Stimulated activated CD4-positive, alpha-beta T cell treated with anti-CD3 and anti-CD28 coated beads, Interleukin-4, amount 100 ng/mL, for 4 hours (primary cell): ENCODE measurements at regions not wholly inside any gene's neighbourhood (a gene's known extent, or its start where the extent isn't known, plus 50 kb on each side); places are given as distances from the start of the nearest gene placed in this dataset.
"Not testable (repeated sequence)": the region's sequence is repeated elsewhere in the genome, so short reads cannot be mapped to it uniquely, and the experiment has no call there.

Source experiments
- DNase-seq, 2 experiments: peaks; one replicate each; pipeline ENCODE4 v3.0.0-alpha.2; 2020

DNA sequence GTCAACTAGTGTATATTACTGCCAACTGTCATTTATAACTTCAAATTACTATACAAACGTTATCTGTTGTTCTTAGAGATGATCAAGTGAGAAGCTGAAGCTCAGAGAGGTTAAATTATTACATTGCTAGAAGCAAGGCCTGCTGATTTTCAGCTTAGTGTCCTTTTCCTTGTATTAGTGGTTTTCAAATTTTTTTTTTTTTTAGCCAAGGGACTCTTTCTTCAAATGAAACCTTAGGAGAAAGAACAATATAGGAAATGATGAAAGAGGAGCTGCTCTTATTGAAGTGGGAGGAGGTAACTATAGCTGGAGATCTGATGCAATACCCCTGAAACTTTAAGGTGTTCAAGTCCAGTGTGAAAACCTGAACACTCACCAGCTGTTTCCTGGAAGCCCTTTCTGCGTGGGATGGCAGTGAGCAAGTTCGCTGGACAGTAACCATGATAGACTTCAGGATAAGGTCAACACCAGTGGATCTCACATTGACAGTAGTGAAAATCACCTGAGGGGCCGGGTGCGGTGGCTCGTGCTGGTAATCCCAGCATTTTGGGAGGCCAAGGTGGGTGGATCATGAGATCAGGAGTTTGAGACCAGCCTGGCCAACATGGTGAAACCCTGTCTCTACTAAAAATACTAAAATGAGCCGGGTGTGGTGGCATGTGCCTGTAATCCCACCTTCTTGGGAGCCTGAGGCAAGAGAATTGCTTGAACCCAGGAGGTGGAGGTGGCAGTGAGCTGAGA is 376.2 kb downstream of the EDEM1 start:
- no peak for DNase-seq

DNA sequence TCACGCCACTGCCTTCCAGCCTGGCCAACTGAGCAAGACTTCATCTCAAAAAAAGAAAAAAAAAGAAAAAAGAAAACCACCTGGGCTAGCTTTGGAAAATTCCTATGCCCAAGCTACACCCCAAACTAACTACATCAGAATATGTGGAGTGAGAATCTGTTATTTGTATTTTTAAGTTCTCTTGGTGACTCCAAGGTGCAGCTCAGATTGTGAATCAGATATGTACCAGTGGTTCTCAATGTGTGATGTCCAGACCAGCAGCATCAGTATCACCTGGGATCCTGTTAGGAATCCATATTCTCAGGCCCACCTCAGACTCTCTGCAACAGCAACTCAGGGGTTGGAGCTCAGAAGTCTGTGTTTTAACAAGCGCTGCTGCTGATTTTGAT is 376.8 kb downstream of the EDEM1 start:
- no peak for DNase-seq

DNA sequence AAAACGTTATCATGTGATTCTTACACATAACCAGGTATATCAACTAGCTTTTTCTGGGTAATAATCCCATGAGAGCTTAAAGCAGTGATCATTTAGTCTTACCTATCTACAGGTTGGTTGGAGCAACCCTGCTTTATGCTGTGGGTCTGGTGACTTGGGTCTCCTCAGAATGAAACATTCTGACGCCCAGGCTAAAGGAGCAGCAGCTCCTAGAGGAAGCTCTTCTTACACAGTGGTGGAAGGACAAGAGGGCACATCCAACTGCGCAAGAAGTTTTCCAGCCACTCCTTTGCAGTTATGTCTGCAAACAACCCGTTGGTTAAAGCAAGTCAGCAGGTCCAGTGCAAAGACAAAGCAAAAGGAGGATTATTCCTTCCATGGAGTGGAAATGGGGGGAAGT is 377.5 kb downstream of the EDEM1 start:
- DNase-seq = no peak

DNA sequence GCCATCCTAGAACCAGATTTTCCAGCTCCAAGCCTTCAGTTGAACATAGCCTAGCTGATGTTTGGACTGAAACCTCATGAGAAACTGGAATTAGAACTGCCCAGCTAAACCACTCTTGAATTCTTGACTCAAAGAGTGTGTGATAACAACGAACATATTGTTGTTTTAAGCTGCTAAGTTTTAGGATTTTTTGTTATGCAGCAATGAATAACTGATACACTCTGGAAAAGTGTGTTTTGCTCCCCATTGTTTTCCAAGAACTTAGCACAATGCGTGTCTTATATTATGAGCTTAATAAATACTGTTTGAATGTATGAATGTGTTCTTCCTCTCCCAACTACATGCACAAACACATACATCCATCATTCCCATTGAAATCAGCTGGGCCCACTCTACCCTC is 379.6 kb downstream of the EDEM1 start:
- no peak for DNase-seq

DNA sequence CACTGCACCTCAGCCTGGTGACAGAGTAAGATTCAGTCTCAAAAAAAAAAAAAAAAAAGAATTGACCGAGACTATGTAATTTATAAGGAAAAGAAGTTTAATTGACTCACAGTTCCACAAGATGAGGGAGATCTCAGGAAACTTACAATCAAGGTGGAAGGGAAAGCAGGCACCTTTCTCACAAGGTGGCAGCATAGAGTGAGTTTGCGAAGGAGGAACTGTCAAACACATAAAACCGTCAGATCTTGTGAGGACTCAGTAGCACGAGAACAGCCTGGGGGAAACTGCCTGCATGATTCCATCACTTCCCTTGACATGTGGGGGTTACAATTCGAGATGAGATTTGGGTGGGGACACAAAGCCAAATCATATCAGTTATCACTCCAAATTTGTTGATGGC is 380.9 kb downstream of the EDEM1 start:
- no peak for DNase-seq

DNA sequence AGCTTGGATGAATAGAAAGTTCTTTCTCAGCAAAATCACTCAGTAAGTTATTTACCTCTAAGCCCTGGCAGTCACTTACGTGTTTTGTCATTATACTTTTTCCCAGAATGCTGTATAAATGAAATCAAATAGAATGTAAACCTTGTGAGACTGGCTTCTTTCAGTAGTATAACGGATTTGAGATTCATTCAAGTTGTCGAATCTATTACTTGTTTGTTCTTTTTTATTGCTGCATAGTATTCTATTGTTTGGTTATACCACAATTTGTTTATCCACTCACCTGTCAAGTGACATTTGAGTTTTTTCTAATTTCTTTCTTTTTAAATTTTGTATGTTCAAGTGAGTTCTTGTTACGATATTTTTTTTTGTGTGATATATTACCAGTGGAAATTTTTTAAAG is 381.6 kb downstream of the EDEM1 start:
- DNase-seq = no peak

DNA sequence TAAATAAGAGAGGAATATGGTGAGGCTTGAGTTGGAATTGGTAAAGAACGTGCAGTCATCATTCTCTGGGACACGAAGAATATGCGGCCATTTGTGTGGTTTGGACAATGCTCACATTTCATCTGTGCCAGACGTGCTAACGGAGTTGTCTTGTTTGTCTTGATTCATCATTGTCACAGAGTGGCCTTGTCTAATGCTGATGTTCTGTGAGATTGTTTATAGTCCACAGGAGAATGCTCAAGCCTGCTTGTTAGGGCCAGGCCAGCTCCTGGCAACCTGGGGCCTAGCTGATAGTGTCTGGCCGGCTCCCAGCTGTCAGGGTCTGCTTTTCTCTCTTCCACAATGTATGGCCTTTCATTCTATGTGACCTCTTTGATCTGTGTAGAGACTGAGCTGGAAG is 384.7 kb downstream of the EDEM1 start:
- no peak for DNase-seq

DNA sequence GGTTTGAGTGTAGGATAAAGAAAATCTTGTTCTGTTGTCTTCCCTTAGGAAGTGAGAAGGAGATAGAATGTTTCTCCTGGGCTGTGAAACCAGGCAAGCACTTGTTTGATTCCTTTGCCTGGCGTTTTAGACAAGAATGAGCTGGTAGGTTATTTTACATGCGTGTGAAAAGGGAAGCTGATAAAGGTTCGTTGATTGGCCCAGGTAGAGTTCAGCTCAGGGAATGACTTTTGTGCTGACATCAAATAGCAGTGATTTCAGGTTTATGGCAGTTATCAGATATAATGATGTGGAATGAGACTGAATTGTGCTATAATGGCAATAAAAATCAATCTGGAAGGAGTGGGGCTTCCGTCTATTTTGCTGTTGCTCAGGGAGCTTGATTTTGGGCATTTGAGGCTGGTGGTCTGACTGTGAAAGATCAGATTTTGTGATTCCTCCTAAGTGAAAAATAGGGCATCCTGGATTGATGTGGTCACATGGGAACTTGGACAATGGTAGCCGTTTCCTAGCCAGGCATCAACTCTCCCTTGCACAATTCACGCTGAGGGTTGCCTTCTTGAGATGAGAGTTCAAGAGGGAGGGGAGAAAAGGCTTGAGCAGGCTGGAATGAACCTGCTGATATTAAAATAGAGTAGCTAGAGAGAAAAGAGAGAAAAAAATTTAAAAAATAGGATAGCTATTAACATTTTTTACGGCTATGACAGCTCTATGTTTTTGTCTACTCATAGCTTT is 388.9 kb downstream of the EDEM1 start:
- no peak for DNase-seq

DNA sequence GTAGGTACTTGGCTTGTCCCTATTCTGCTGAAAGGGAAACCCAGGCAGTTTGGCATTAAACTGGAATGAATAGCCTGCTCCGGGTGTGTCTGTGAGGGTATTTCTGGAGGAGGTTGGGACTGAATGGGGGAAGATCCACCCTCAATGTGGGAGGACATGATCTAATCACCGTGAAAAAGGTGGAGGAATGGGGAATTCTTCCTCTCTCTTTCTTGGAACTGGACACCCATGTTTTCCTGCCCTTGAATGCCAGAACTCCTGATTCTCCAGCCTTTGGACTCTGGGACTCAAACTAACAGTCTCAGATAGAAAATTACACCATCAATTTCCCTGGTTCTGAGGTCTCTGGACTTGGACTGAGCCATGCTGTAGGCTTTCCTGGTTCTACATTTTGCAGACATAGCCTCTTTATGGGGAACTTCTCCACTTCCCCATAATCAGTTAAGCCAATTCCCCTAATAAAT is 391.7 kb downstream of the EDEM1 start:
- DNase-seq = no peak

DNA sequence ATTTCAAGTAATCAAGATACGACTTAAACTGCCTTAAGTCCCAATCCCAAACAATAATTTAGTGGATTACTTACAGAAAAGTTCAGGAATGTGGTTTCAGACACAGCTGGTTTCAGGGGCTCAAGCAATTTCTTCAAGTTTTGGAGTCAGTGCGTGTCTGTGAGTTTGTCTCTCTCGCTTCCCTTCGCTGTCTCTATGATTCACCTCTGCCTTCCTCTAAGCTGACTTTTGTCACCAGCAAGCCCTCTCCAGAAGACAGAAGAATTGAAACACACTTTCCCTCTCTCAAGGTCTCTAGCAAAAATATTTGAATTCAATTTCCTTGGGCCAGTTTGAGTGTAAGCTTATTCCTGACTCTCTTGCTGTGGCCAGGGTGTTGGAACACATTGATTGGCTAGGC is 392.4 kb downstream of the EDEM1 start:
- no peak for DNase-seq

DNA sequence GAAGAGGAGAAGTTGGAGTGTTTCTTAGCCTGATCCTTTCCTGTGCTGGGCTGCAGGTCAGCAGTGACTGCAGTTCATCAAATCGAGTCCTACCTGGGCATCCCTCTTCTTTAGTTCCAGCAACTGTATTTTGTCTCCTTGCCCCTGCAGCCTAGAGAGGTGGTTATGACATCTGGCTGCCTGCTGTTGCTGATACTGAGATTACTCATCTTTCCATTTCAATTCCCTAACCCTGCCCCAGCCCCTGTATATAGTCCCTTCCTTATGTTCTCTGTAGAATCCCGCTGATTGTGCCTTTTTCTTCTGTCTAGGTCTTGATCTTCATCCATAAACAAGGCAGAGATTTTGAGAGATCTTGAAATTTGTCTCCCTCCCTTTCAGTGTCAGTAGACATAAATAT is 393.3 kb downstream of the EDEM1 start:
- DNase-seq = no peak

DNA sequence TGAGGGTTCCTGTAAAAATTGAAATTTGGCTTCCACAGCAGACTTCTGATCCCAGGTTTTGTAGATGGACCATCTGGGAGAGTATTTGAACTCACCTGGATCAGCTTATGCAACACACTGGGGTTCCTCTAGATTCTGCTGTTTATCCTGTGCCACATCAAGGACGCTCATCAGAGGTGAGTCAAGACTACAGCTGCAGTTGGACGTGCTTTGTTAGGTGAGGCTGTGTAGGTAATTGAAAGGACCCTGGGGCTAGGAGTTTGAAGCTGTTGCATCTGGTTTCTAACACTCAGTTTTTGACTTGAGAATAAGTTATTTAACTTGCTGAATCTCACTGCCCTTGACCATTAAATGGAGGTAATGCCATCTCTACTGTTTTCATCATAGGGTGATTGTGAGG is 394.2 kb downstream of the EDEM1 start:
- DNase-seq = no peak

DNA sequence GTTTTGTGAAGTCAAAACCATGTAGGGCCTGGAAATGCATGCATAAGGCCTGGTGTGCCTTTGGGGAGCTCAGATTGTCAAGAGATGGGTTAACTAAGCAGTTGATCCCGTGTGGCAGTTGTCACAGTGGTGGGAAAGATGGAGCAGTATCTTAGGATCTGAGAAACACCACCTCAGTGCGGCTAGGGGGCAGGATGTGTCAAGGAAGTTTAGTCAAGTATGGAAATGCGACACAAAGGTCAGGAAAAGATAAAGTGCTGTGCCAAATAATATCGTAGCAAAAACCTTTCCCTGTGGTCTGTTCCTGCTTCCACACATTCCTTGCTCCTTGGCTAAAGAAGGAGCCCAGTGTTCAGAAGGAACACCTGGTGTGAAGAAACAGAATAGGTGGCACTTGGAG is 396.4 kb downstream of the EDEM1 start:
- DNase-seq = no peak

DNA sequence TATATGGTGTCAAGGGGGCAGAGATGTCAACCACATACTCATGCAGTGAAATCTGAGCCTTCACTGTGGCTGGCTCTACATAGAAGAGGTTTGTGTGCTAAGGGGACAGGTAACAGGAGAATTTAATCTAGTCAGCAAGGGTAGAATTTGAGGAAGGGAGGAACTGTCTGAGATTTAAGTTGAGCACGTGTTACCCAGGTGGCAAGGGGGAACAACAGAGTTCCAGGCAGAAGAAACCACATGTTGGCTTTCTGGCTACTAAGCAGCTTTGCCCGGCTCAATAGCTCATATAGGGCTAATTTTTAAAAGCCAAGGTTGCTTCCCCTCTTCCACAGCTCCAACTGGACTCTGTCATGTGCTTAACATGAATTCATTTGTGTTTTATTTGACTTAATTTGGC is 397.6 kb downstream of the EDEM1 start:
- no peak for DNase-seq

DNA sequence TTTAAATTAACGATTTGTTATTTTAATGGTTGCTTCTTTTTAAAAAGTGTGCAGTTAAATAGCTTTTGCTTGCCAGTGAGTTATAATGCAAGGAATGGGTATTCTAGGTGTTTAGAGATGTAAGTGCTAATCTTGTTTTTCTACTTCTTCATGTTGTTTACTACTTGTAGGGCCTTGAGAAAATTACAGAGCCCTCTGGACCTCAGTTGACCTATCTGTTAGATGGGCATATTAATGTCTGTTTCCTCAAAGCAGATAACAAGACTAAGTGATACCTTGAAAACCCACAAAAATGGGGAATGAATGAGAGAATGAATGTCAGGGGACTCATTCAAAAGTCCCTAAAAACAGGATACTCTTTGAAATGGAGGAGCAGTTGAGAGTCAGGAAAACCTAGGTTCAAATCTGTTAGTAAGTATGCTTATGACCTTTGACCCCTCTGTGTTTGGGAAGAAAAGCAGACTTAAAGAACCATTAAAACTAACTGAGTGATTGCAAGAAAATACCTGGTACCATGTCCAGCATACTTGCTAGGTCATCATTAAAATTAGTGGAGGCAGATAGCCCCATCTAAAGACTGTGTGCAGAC is 419.5 kb downstream of the EDEM1 start:
- no peak for DNase-seq

DNA sequence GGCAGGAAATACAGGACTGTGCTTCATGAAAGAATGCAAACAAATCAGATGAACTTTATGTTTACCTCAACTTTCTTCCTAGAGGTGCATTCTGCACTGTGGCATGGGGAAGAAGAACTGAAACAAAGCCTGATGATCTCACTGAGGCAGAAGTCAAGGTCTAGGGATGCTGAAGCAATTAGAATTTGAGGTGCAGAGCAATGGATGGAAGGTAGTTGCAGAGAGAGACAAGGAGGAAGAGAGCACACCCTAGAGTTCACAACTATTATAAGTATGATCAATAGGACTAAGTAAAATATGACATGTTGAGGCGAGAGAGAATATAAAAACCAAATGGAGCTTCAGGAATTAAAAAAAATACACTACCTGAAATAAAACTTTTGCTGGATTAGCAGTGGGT is 420.1 kb downstream of the EDEM1 start:
- no peak for DNase-seq

DNA sequence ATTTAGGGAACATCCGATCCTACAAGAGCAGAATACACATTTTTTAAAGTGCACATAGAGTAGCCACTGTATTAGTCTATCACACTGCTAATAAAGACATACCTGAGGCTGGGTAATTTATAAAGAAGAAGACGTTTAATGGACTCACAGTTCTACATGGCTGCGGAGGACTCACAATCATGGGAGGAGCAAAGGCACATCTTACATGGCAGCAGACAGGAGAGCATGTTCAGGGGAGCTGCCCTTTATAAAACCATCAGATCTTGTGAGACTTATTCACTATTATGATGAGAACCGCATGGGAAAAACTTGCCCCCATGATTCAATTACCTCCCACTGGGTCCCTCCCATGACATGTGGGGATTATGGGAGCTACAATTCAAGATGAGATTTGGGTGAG is 421.5 kb downstream of the EDEM1 start:
- DNase-seq = not testable (repeated sequence)

DNA sequence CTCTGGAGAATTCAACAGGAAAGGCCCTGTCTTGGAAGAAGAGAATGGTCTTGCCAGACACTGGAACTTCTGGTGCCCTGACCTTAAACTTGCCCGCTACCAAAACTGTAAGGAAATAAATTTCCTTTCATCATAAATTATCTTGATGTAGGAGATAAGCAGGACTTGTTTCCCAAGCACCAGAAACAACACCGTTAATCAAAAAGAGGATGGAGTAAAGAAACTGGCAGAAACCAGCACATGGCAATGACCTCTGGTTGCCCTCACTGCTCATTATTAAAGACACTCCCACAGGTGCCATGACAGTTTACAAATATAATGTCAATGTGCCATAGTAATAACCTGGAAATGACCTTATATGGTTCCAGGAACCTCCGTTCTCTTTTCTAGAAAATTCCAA is 426.1 kb downstream of the EDEM1 start:
- DNase-seq = no peak

DNA sequence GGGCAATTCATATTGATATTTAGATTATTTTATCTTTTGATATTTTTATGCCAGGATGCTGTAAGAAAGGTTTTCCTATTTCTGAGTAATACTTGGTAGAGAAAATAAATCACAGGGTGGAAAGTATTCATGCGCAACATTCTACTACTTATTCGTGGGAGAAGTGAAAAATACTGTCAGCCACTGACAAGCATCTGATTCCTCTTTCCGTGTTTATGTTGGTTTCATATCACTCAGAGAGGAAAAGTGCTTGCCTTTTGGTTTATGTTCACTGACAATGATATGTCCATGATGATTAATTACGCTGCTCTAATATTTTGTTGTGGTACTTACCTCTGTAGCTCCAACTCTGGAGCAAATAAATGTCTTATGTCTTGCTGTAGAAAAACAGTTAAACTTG is 429.4 kb downstream of the EDEM1 start:
- DNase-seq = no peak

DNA sequence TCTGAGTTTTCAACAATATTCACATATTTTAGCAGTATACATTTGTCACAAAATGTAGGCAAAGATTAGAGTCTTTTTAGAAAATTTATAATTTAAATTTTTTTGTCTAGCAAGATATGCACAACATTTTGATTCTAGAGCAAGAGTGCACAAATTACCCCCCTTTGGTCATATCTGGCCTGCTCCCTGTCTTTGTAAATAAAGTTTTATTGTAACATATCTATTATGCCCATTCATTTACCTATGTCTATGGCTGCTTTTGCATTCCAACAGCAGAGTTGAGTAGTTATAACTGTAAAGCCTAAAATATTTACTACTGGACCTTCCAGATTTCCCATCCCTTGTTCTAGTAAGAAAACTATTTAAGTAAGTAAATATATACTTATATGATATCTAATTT is 430.7 kb downstream of the EDEM1 start:
- DNase-seq = no peak

DNA sequence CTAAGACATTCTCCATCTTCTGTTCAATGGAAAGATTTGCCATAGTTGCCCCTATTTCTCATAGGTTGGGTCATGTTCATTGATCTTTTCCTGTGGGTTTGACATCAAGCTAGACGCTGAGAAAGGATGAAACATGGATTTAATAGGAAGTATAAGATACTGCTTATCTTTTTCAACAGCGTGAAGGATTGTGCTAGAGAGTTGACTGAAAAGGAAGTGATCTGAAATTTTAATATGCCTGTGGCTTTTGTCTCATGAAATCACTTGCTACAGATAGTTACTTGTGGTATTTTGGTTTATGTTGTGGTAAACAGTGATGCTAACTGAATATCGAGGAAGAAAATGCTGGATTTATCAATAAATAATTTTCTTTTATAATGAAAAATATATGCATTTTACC is 442.9 kb downstream of the EDEM1 start:
- no peak for DNase-seq

DNA sequence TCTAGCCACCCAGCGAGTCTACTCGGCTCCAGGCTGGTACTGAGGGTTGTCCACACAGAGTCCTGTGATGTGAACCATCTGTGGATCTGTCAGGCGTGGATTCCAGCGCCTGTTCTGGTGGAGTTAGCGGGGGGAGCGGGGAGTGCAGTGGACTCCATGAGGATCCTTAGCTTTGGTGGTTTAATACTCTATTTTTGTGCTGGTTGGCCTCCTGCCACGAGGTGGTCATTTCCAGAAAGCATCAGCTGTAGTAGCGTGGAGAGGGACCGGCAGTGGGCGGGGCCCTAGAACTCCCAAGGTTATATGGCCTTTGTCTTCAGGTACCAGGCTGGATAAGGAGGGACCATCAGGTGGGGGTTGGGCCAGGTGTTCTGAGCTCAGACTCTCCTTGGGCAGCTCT is 446.5 kb downstream of the EDEM1 start:
- no peak for DNase-seq

DNA sequence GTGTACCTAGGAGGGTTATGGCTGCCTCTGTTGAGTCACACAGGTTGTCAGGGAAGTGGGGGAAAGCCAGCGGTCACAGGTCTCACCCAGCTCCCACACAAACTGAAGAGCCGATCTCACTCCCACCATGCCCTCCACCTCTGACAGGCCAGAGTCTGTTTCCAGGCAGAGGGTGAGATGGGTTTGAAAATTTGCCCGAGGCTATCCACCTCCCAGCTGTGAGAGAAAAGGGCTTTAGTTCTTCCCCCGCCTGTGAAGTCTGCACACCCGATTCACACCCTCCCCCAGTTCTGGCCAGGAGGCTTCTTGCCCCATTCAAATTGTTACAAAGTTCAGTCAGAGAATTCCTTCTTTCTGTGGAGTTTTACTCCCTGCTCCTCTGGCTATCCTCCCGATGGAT is 446.9 kb downstream of the EDEM1 start:
- no peak for DNase-seq

DNA sequence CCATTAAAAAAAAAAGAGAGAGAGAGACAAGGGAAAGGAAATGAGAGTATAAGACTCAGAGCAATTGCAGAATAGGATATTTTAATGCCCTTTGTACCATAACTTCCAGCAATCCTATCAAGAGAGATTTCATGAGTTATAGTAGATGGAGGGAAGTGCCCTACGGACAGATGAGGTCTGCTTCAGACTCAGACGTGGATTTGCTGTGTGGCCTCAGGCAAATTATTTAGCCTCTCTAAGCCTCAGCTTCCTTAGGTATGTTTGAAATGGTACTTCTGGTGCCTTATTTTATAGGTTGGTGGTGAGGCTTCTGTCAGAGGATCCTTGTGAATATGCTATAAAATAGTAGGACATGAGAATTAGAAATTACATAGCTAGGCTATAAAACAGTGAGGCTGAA is 448.2 kb downstream of the EDEM1 start:
- no peak for DNase-seq
